ENCODE measurements at regions not wholly inside any gene's neighbourhood (a gene's known extent, or its start where the extent isn't known, plus 50 kb on each side); places are given as distances from the start of the nearest gene placed in this dataset.

GRCh38 chr10:8719971-8720370 is 665.5 kb downstream of the GATA3 start:
- H3K36me3 ChIP-seq (ENCODE audit: control insufficient read depth, insufficient read depth, low read length, severe bottlenecking), result no peaks in the 10 kb centered on the region
- no peaks in the 10 kb centered on the region for H3K27me3 ChIP-seq (replicated peaks; ENCODE audit: control insufficient read depth, insufficient read depth, low read length)
- peaks cover 25% of the 10 kb centered on the region for H3K9me3 ChIP-seq (ENCODE audit: control insufficient read depth, low read length)
- no peak overlapping the region for H3K9ac ChIP-seq (ENCODE audit: low read length)
- no peaks in the 10 kb centered on the region for H3K4me1 ChIP-seq (ENCODE audit: control insufficient read depth, insufficient read depth, low read length)
- DNase-seq (ENCODE audit: low read depth), result no peak
- H3K4me3 ChIP-seq (ENCODE audit: low read length), result no peak overlapping the region

- Histone ChIP-seq H3K9ac (ENCODE audit: low read length) (no peak overlapping the region), H3K27me3 (replicated peaks; ENCODE audit: control insufficient read depth, insufficient read depth, low read length) (no peaks in the 10 kb centered on the region), H3K4me3 (ENCODE audit: low read length) (no peak overlapping the region), H3K36me3 (ENCODE audit: control insufficient read depth, insufficient read depth, low read length, severe bottlenecking) (no peaks in the 10 kb centered on the region), H3K9me3 (ENCODE audit: control insufficient read depth, low read length) (peaks cover 25% of the 10 kb centered on the region), H3K4me1 (ENCODE audit: control insufficient read depth, insufficient read depth, low read length) (no peaks in the 10 kb centered on the region)
- no peak for DNase-seq (ENCODE audit: low read depth)
These were observed 667.2 kb downstream of the GATA3 start for GRCh38 chr10:8721650-8722049.

- Histone ChIP-seq H3K4me3 (ENCODE audit: low read length) (no peak overlapping the region), H3K9ac (ENCODE audit: low read length) (no peak overlapping the region), H3K9me3 (ENCODE audit: control insufficient read depth, low read length) (peaks cover 22% of the 10 kb centered on the region), H3K27me3 (replicated peaks; ENCODE audit: control insufficient read depth, insufficient read depth, low read length) (no peaks in the 10 kb centered on the region), H3K4me1 (ENCODE audit: control insufficient read depth, insufficient read depth, low read length) (no peaks in the 10 kb centered on the region), H3K36me3 (ENCODE audit: control insufficient read depth, insufficient read depth, low read length, severe bottlenecking) (no peaks in the 10 kb centered on the region)
- DNase-seq (ENCODE audit: low read depth), result no peak
These were observed 668.3 kb downstream of the GATA3 start for GRCh38 chr10:8722835-8723234.

- Histone ChIP-seq H3K4me3 (ENCODE audit: low read length) (no peak overlapping the region), H3K9me3 (ENCODE audit: control insufficient read depth, low read length) (peaks cover 4% of the 10 kb centered on the region), H3K36me3 (ENCODE audit: control insufficient read depth, insufficient read depth, low read length, severe bottlenecking) (no peaks in the 10 kb centered on the region), H3K9ac (ENCODE audit: low read length) (no peak overlapping the region), H3K4me1 (ENCODE audit: control insufficient read depth, insufficient read depth, low read length) (no peaks in the 10 kb centered on the region), H3K27me3 (replicated peaks; ENCODE audit: control insufficient read depth, insufficient read depth, low read length) (no peaks in the 10 kb centered on the region)
- no peak for DNase-seq (ENCODE audit: low read depth)
These were observed 670.9 kb downstream of the GATA3 start for GRCh38 chr10:8725343-8725742.

GRCh38 chr10:8726084-8726778 is 671.7 kb downstream of the GATA3 start:
- Histone ChIP-seq H3K4me1 (ENCODE audit: control insufficient read depth, insufficient read depth, low read length) (no peaks in the 10 kb centered on the region), H3K4me3 (ENCODE audit: low read length) (no peak overlapping the region), H3K9ac (ENCODE audit: low read length) (no peak overlapping the region), H3K27me3 (replicated peaks; ENCODE audit: control insufficient read depth, insufficient read depth, low read length) (no peaks in the 10 kb centered on the region), H3K36me3 (ENCODE audit: control insufficient read depth, insufficient read depth, low read length, severe bottlenecking) (no peaks in the 10 kb centered on the region), H3K9me3 (ENCODE audit: control insufficient read depth, low read length) (peaks cover 4% of the 10 kb centered on the region)
- DNase-seq (ENCODE audit: low read depth), result no peak

- H3K4me1 ChIP-seq (ENCODE audit: control insufficient read depth, insufficient read depth, low read length), result no peaks in the 10 kb centered on the region
- DNase-seq (ENCODE audit: low read depth), result no peak
- no peak overlapping the region for H3K9ac ChIP-seq (ENCODE audit: low read length)
- peaks cover 4% of the 10 kb centered on the region for H3K9me3 ChIP-seq (ENCODE audit: control insufficient read depth, low read length)
- no peaks in the 10 kb centered on the region for H3K27me3 ChIP-seq (replicated peaks; ENCODE audit: control insufficient read depth, insufficient read depth, low read length)
- no peak overlapping the region for H3K4me3 ChIP-seq (ENCODE audit: low read length)
- H3K36me3 ChIP-seq (ENCODE audit: control insufficient read depth, insufficient read depth, low read length, severe bottlenecking), result no peaks in the 10 kb centered on the region
These were observed 672.2 kb downstream of the GATA3 start for GRCh38 chr10:8726779-8727084.

- Histone ChIP-seq H3K4me1 (ENCODE audit: control insufficient read depth, insufficient read depth, low read length) (no peaks in the 10 kb centered on the region), H3K27me3 (replicated peaks; ENCODE audit: control insufficient read depth, insufficient read depth, low read length) (no peaks in the 10 kb centered on the region), H3K36me3 (ENCODE audit: control insufficient read depth, insufficient read depth, low read length, severe bottlenecking) (no peaks in the 10 kb centered on the region), H3K4me3 (ENCODE audit: low read length) (no peak overlapping the region), H3K9me3 (ENCODE audit: control insufficient read depth, low read length) (no peaks in the 10 kb centered on the region), H3K9ac (ENCODE audit: low read length) (no peak overlapping the region)
- no peak for DNase-seq (ENCODE audit: low read depth)
These were observed 676.9 kb downstream of the GATA3 start for GRCh38 chr10:8731121-8732095.

- Histone ChIP-seq H3K9ac (ENCODE audit: low read length) (no peak overlapping the region), H3K4me1 (ENCODE audit: control insufficient read depth, insufficient read depth, low read length) (no peaks in the 10 kb centered on the region), H3K36me3 (ENCODE audit: control insufficient read depth, insufficient read depth, low read length, severe bottlenecking) (no peaks in the 10 kb centered on the region), H3K4me3 (ENCODE audit: low read length) (no peak overlapping the region), H3K9me3 (ENCODE audit: control insufficient read depth, low read length) (no peaks in the 10 kb centered on the region), H3K27me3 (replicated peaks; ENCODE audit: control insufficient read depth, insufficient read depth, low read length) (no peaks in the 10 kb centered on the region)
- no peak for DNase-seq (ENCODE audit: low read depth)
These were observed 684.5 kb downstream of the GATA3 start for GRCh38 chr10:8738987-8739386.

- no peak for DNase-seq (ENCODE audit: low read depth)
- no peak overlapping the region for H3K4me3 ChIP-seq (ENCODE audit: low read length)
- no peaks in the 10 kb centered on the region for H3K36me3 ChIP-seq (ENCODE audit: control insufficient read depth, insufficient read depth, low read length, severe bottlenecking)
- peaks cover 4% of the 10 kb centered on the region for H3K9me3 ChIP-seq (ENCODE audit: control insufficient read depth, low read length)
- H3K9ac ChIP-seq (ENCODE audit: low read length), result no peak overlapping the region
- no peaks in the 10 kb centered on the region for H3K27me3 ChIP-seq (replicated peaks; ENCODE audit: control insufficient read depth, insufficient read depth, low read length)
- H3K4me1 ChIP-seq (ENCODE audit: control insufficient read depth, insufficient read depth, low read length), result no peaks in the 10 kb centered on the region
These were observed 697.8 kb downstream of the GATA3 start for GRCh38 chr10:8752146-8752843.

- peaks cover 4% of the 10 kb centered on the region for H3K9me3 ChIP-seq (ENCODE audit: control insufficient read depth, low read length)
- no peak overlapping the region for H3K9ac ChIP-seq (ENCODE audit: low read length)
- H3K36me3 ChIP-seq (ENCODE audit: control insufficient read depth, insufficient read depth, low read length, severe bottlenecking), result no peaks in the 10 kb centered on the region
- H3K27me3 ChIP-seq (replicated peaks; ENCODE audit: control insufficient read depth, insufficient read depth, low read length), result no peaks in the 10 kb centered on the region
- no peak overlapping the region for H3K4me3 ChIP-seq (ENCODE audit: low read length)
- DNase-seq (ENCODE audit: low read depth), result no peak
- no peaks in the 10 kb centered on the region for H3K4me1 ChIP-seq (ENCODE audit: control insufficient read depth, insufficient read depth, low read length)
These were observed 703.5 kb downstream of the GATA3 start for GRCh38 chr10:8758029-8758428.

- H3K4me3 ChIP-seq (ENCODE audit: low read length), result no peak overlapping the region
- no peak overlapping the region for H3K9ac ChIP-seq (ENCODE audit: low read length)
- no peak for DNase-seq (ENCODE audit: low read depth)
- no peaks in the 10 kb centered on the region for H3K36me3 ChIP-seq (ENCODE audit: control insufficient read depth, insufficient read depth, low read length, severe bottlenecking)
- no peaks in the 10 kb centered on the region for H3K27me3 ChIP-seq (replicated peaks; ENCODE audit: control insufficient read depth, insufficient read depth, low read length)
- no peaks in the 10 kb centered on the region for H3K4me1 ChIP-seq (ENCODE audit: control insufficient read depth, insufficient read depth, low read length)
- no peaks in the 10 kb centered on the region for H3K9me3 ChIP-seq (ENCODE audit: control insufficient read depth, low read length)
These were observed 712.4 kb downstream of the GATA3 start for GRCh38 chr10:8766899-8767298.
